ENCODE measurements at regions not wholly inside any gene's neighbourhood (a gene's known extent, or its start where the extent isn't known, plus 50 kb on each side); places are given as distances from the start of the nearest gene placed in this dataset.

DNA sequence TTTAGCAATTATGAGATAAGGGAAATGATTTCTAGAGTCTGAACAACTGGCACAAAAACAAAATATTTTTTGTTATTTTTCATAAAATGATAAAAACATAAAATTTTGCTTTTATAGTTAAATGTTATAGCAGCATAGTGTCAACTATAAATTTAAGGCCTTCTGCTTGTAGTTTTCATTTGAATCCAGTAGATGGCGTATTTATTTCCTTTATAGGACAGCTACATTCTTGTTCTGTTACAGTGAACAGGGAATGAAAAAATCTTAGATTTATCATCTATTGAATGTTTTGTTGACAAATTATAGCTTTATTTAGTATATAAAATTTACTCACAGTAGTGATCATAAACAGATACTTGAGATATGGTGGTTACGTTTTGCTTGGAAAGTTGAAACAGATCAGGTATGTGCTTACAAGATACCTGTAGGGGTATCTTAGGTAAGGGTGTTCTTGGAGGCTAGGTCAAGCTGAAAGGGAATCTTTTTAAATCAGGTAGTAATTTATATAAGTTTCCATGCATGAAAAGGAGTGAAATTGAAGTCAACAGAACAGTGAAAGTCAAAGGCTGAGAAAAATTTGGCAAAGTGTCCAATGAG lies 239.3 kb upstream of the GRIN3A start:
- no peak for DNase-seq (ENCODE audit: low read depth, low spot score)

DNA sequence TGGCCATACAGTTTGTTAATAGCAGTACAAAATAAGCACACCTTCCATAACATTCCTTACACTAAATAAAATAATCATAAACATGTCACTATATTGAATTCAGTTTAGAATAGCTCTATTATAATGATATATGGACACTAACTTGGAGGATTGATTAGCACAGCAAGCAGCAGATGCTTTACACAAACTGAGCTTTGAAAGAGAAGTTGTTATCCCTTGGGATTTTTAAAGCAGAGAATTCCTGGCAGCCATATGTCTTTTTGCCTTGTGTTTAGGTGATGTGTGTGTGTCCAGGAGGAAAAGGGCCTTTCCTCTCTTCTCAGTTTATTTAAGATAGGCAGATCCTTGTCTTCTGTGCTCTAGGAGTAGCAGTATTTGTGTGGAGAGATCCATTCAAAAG lies 232.2 kb upstream of the GRIN3A start:
- no peak overlapping the region for H3K9ac ChIP-seq (ENCODE audit: insufficient read length, low read depth)
- TF ChIP-seq ZNF274 (IDR thresholded peaks at IDR 0.05; ENCODE audit: low read depth, low read length) (no peak), YY1 (IDR thresholded peaks at IDR 0.05; ENCODE audit: insufficient read depth, insufficient read length) (no peak), SUZ12 (IDR thresholded peaks at IDR 0.05; ENCODE audit: extremely low read depth, insufficient read depth, insufficient read length) (no peak)
- no peaks in the 10 kb centered on the region for H3K9me3 ChIP-seq (ENCODE audit: insufficient read depth, low read length)
- no peak overlapping the region for H3K4me3 ChIP-seq (ENCODE audit: insufficient read length, low read depth)
- H3K36me3 ChIP-seq (ENCODE audit: insufficient read depth, insufficient read length, low read length), result no peaks in the 10 kb centered on the region
- no peaks in the 10 kb centered on the region for H3K27me3 ChIP-seq (ENCODE audit: insufficient read depth, insufficient read length)
- no peaks in the 10 kb centered on the region for H3K4me1 ChIP-seq (ENCODE audit: insufficient read depth, insufficient read length)
- no peak for DNase-seq (ENCODE audit: low read depth, low spot score)

More for the DNA sequence above, 239.3 kb upstream of the GRIN3A start:
- Histone ChIP-seq H3K27me3 (ENCODE audit: insufficient read depth, insufficient read length) (no peaks in the 10 kb centered on the region), H3K9me3 (ENCODE audit: insufficient read depth, low read length) (no peaks in the 10 kb centered on the region), H3K9ac (ENCODE audit: insufficient read length, low read depth) (no peak overlapping the region), H3K36me3 (ENCODE audit: insufficient read depth, insufficient read length, low read length) (no peaks in the 10 kb centered on the region), H3K4me3 (ENCODE audit: insufficient read length, low read depth) (no peak overlapping the region), H3K4me1 (ENCODE audit: insufficient read depth, insufficient read length) (no peaks in the 10 kb centered on the region)
- no peak for TF ChIP-seq SUZ12 (IDR thresholded peaks at IDR 0.05; ENCODE audit: extremely low read depth, insufficient read depth, insufficient read length)
- TF ChIP-seq ZNF274 (IDR thresholded peaks at IDR 0.05; ENCODE audit: low read depth, low read length), result no peak
- TF ChIP-seq YY1 (IDR thresholded peaks at IDR 0.05; ENCODE audit: insufficient read depth, insufficient read length), result no peak

DNA sequence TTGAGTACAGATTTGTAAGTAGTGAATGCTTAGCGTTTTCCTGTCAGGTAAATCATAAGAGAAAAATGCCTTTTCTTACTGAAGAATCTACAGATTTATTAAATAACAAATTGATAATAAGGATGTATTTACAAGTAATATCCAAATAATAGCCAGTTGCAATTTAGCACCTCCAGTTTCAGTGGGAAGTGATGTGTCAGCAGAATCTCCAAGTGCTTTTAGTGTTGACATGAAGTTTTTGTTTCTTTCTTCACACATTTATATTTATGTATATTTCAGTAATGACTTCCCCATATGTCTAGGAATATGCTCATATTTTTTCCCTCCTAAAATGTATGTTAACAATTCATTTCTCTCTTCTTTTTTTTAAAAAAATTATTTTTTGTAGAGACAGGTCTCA lies 229.9 kb upstream of the GRIN3A start:
- H3K27me3 ChIP-seq (ENCODE audit: insufficient read depth, insufficient read length), result no peaks in the 10 kb centered on the region
- no peak for TF ChIP-seq ZNF274 (IDR thresholded peaks at IDR 0.05; ENCODE audit: low read depth, low read length)
- TF ChIP-seq SUZ12 (IDR thresholded peaks at IDR 0.05; ENCODE audit: extremely low read depth, insufficient read depth, insufficient read length), result no peak
- no peak for TF ChIP-seq YY1 (IDR thresholded peaks at IDR 0.05; ENCODE audit: insufficient read depth, insufficient read length)
- DNase-seq (ENCODE audit: low read depth, low spot score), result no peak
- H3K36me3 ChIP-seq (ENCODE audit: insufficient read depth, insufficient read length, low read length), result no peaks in the 10 kb centered on the region
- no peak overlapping the region for H3K9ac ChIP-seq (ENCODE audit: insufficient read length, low read depth)
- no peak overlapping the region for H3K4me3 ChIP-seq (ENCODE audit: insufficient read length, low read depth)
- no peaks in the 10 kb centered on the region for H3K4me1 ChIP-seq (ENCODE audit: insufficient read depth, insufficient read length)
- H3K9me3 ChIP-seq (ENCODE audit: insufficient read depth, low read length), result no peaks in the 10 kb centered on the region

DNA sequence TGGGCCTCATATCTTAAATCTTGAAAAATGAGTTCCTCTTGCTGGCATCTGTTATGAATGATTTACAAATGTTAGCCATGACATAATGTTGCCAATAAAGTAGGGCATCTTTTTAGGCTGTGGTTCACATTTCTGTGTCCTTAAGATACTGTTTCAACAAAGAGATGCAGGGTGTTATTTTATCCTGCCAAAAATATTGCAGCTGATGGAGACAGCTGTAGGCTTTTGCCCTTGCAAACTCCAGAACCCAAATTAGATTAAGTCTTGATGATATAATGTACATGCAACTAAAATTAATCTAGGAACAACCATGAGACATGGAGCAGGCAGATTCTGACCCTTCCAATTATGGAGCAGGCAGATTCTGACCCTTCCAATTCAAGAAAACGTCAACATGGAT lies 228.2 kb upstream of the GRIN3A start:
- Histone ChIP-seq H3K4me1 (ENCODE audit: insufficient read depth, insufficient read length) (no peaks in the 10 kb centered on the region), H3K9ac (ENCODE audit: insufficient read length, low read depth) (no peak overlapping the region), H3K4me3 (ENCODE audit: insufficient read length, low read depth) (no peak overlapping the region), H3K9me3 (ENCODE audit: insufficient read depth, low read length) (no peaks in the 10 kb centered on the region; the same call in 1 of the 2 replicates), H3K36me3 (ENCODE audit: insufficient read depth, insufficient read length, low read length) (no peaks in the 10 kb centered on the region), H3K27me3 (ENCODE audit: insufficient read depth, insufficient read length) (no peaks in the 10 kb centered on the region)
- TF ChIP-seq ZNF274 (IDR thresholded peaks at IDR 0.05; ENCODE audit: low read depth, low read length), result no peak
- no peak for TF ChIP-seq YY1 (IDR thresholded peaks at IDR 0.05; ENCODE audit: insufficient read depth, insufficient read length)
- no peak for TF ChIP-seq SUZ12 (IDR thresholded peaks at IDR 0.05; ENCODE audit: extremely low read depth, insufficient read depth, insufficient read length)
- DNase-seq (ENCODE audit: low read depth, low spot score), result no peak

DNA sequence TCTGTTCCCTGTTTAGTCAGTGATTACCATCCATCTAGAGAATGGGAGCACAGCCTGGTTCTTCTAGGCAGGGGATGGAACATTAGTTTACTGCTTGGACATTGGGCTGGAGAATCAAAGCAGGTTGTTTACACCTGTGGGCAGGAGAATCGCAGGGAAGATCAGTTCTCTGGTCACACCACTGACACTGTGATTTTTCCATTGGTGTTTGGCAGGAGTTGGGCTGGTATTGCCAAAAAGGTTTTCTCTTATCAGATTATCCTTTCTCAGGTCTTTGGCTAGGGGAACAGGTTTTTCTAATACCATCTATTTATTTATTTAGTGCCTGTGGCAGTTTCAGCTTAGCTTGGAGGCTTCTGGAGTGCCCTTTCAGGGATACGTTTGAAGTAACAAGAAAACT lies 219.3 kb upstream of the GRIN3A start:
- H3K4me1 ChIP-seq (ENCODE audit: insufficient read depth, insufficient read length), result no peaks in the 10 kb centered on the region
- no peak overlapping the region for H3K4me3 ChIP-seq (ENCODE audit: insufficient read length, low read depth)
- TF ChIP-seq SUZ12 (IDR thresholded peaks at IDR 0.05; ENCODE audit: extremely low read depth, insufficient read depth, insufficient read length), result no peak
- no peak for TF ChIP-seq ZNF274 (IDR thresholded peaks at IDR 0.05; ENCODE audit: low read depth, low read length)
- TF ChIP-seq YY1 (IDR thresholded peaks at IDR 0.05; ENCODE audit: insufficient read depth, insufficient read length), result no peak
- H3K9me3 ChIP-seq (ENCODE audit: insufficient read depth, low read length), result no peaks in the 10 kb centered on the region; the same call in 1 of the 2 replicates
- no peaks in the 10 kb centered on the region for H3K36me3 ChIP-seq (ENCODE audit: insufficient read depth, insufficient read length, low read length)
- DNase-seq (ENCODE audit: low read depth, low spot score), result no peak
- no peaks in the 10 kb centered on the region for H3K27me3 ChIP-seq (ENCODE audit: insufficient read depth, insufficient read length)
- H3K9ac ChIP-seq (ENCODE audit: insufficient read length, low read depth), result no peak overlapping the region

DNA sequence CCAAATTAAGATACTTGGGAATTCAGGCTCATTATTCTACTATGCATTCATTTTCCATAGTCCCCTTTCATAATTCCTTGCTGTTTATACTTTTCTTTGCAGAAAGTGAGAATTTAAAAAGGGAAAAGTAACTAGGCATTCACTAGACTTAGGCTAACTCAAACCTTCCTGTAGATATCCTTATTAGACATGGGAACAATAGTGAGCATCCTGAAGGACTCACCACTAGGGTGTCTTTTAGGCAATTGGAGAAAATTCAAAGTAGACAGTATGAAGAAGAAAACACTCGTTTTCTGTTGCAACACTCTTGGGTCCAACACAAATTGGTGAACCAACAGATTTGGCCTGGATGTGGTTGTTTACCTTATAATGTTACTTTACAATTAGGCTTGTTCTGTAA lies 213.2 kb upstream of the GRIN3A start:
- no peaks in the 10 kb centered on the region for H3K9me3 ChIP-seq (ENCODE audit: insufficient read depth, low read length)
- H3K4me1 ChIP-seq (ENCODE audit: insufficient read depth, insufficient read length), result no peaks in the 10 kb centered on the region
- no peaks in the 10 kb centered on the region for H3K27me3 ChIP-seq (ENCODE audit: insufficient read depth, insufficient read length)
- DNase-seq (ENCODE audit: low read depth, low spot score), result no peak
- TF ChIP-seq ZNF274 (IDR thresholded peaks at IDR 0.05; ENCODE audit: low read depth, low read length) (no peak), SUZ12 (IDR thresholded peaks at IDR 0.05; ENCODE audit: extremely low read depth, insufficient read depth, insufficient read length) (no peak), YY1 (IDR thresholded peaks at IDR 0.05; ENCODE audit: insufficient read depth, insufficient read length) (no peak)
- H3K9ac ChIP-seq (ENCODE audit: insufficient read length, low read depth), result no peak overlapping the region
- H3K4me3 ChIP-seq (ENCODE audit: insufficient read length, low read depth), result no peak overlapping the region
- no peaks in the 10 kb centered on the region for H3K36me3 ChIP-seq (ENCODE audit: insufficient read depth, insufficient read length, low read length)

DNA sequence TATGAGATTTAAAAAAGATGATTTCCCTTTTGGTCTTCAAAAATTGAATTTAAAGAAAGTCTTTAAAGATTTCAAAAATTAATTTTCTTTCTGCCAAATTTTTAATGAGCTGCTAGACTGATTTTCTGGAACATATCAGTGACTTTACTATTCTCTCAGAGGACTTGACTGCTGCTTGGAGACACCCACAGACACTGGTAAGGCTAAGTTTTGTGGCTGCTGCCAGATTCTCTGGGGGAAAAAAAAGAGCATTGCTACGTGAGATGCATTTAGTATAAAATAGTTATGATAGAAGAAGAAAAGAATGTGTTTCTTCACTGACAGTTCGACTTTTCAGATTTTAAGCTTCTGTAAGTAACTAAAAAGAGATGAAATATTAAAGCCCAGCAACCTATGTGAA lies 193.3 kb upstream of the GRIN3A start:
- H3K9me3 ChIP-seq (ENCODE audit: insufficient read depth, low read length), result no peaks in the 10 kb centered on the region
- H3K27me3 ChIP-seq (ENCODE audit: insufficient read depth, insufficient read length), result no peaks in the 10 kb centered on the region
- TF ChIP-seq YY1 (IDR thresholded peaks at IDR 0.05; ENCODE audit: insufficient read depth, insufficient read length) (no peak), SUZ12 (IDR thresholded peaks at IDR 0.05; ENCODE audit: extremely low read depth, insufficient read depth, insufficient read length) (no peak), ZNF274 (IDR thresholded peaks at IDR 0.05; ENCODE audit: low read depth, low read length) (no peak)
- H3K9ac ChIP-seq (ENCODE audit: insufficient read length, low read depth), result no peak overlapping the region
- H3K4me1 ChIP-seq (ENCODE audit: insufficient read depth, insufficient read length), result no peaks in the 10 kb centered on the region
- no peak for DNase-seq (ENCODE audit: low read depth, low spot score)
- H3K36me3 ChIP-seq (ENCODE audit: insufficient read depth, insufficient read length, low read length), result no peaks in the 10 kb centered on the region
- H3K4me3 ChIP-seq (ENCODE audit: insufficient read length, low read depth), result no peak overlapping the region

All from NT2/D1 (cell line).